ENCODE measurements at regions not wholly inside any gene's neighbourhood (a gene's known extent, or its start where the extent isn't known, plus 50 kb on each side); places are given as distances from the start of the nearest gene placed in this dataset.
"Not testable (repeated sequence)": the region's sequence is repeated elsewhere in the genome, so short reads cannot be mapped to it uniquely, and the experiment has no call there.

- no CpG with 5 or more reads among the region's 5 CpGs for WGBS (ENCODE audit: insufficient coverage, insufficient read length)
- not testable (repeated sequence) for H3K4me1 ChIP-seq (ENCODE audit: control insufficient read depth, insufficient read depth, low read length); H3K27me3 ChIP-seq (ENCODE audit: control insufficient read depth, insufficient read depth, low read length)
These were observed 273.6 kb upstream of the ZNF385D start for GRCh38 chr3:22024638-22025037.

GRCh38 chr3:22029480-22029879, 278.5 kb upstream of the ZNF385D start:
- Histone ChIP-seq H3K9me3 (ENCODE audit: control insufficient read depth, insufficient read depth, low read length) (no peaks in the 10 kb centered on the region), H3K4me1 (ENCODE audit: control insufficient read depth, insufficient read depth, low read length) (no peaks in the 10 kb centered on the region), H3K27ac (ENCODE audit: low read length) (no peak overlapping the region), H3K36me3 (ENCODE audit: control insufficient read depth, insufficient read depth, low read length) (no peaks in the 10 kb centered on the region), H3K4me3 (ENCODE audit: low read length) (no peak overlapping the region), H3K27me3 (ENCODE audit: control insufficient read depth, insufficient read depth, low read length) (no peaks in the 10 kb centered on the region)
- DNase-seq (ENCODE audit: low read depth, low spot score): no peak
- no CpG with 5 or more reads among the region's 4 CpGs for WGBS (ENCODE audit: insufficient coverage, insufficient read length)

More at GRCh38 chr3:22024638-22025037, 273.6 kb upstream of the ZNF385D start:
- H3K36me3 ChIP-seq (ENCODE audit: control insufficient read depth, insufficient read depth, low read length); H3K9me3 ChIP-seq (ENCODE audit: control insufficient read depth, insufficient read depth, low read length); DNase-seq (ENCODE audit: low read depth, low spot score); H3K27ac ChIP-seq (ENCODE audit: low read length); H3K4me3 ChIP-seq (ENCODE audit: low read length): not testable (repeated sequence)

GRCh38 chr3:22039161-22039560, 288.2 kb upstream of the ZNF385D start:
- Histone ChIP-seq H3K27me3 (ENCODE audit: control insufficient read depth, insufficient read depth, low read length) (no peaks in the 10 kb centered on the region), H3K36me3 (ENCODE audit: control insufficient read depth, insufficient read depth, low read length) (no peaks in the 10 kb centered on the region), H3K4me3 (ENCODE audit: low read length) (no peak overlapping the region), H3K9me3 (ENCODE audit: control insufficient read depth, insufficient read depth, low read length) (no peaks in the 10 kb centered on the region), H3K4me1 (ENCODE audit: control insufficient read depth, insufficient read depth, low read length) (no peaks in the 10 kb centered on the region), H3K27ac (ENCODE audit: low read length) (no peak overlapping the region)
- no peak for DNase-seq (ENCODE audit: low read depth, low spot score)

DNA sequence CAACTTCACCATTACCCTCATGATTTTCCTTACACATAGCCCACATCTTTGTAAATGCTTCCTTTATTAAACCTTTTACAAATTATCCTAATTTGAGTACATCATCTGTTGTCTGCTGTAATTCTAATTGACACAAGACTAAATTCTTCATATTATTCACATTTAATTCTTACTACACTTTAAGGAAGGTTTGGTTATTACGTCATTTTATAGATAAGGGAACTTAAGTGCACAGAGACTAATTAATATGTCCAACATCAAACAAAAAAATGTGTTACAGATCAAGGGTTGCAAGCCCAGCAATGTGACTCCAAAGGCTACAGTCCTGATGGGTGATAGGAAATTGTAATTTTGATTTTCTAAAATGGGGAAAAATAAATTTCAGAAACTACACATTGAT, 289.1 kb upstream of the ZNF385D start:
- no peaks in the 10 kb centered on the region for H3K36me3 ChIP-seq (ENCODE audit: control insufficient read depth, insufficient read depth, low read length)
- DNase-seq (ENCODE audit: low read depth, low spot score): no peak
- WGBS (ENCODE audit: insufficient coverage, insufficient read length): no CpG with 5 or more reads among the region's 1 CpG
- no peak overlapping the region for H3K27ac ChIP-seq (ENCODE audit: low read length)
- no peaks in the 10 kb centered on the region for H3K27me3 ChIP-seq (ENCODE audit: control insufficient read depth, insufficient read depth, low read length)
- no peaks in the 10 kb centered on the region for H3K9me3 ChIP-seq (ENCODE audit: control insufficient read depth, insufficient read depth, low read length)
- no peak overlapping the region for H3K4me3 ChIP-seq (ENCODE audit: low read length)
- no peaks in the 10 kb centered on the region for H3K4me1 ChIP-seq (ENCODE audit: control insufficient read depth, insufficient read depth, low read length)

DNA sequence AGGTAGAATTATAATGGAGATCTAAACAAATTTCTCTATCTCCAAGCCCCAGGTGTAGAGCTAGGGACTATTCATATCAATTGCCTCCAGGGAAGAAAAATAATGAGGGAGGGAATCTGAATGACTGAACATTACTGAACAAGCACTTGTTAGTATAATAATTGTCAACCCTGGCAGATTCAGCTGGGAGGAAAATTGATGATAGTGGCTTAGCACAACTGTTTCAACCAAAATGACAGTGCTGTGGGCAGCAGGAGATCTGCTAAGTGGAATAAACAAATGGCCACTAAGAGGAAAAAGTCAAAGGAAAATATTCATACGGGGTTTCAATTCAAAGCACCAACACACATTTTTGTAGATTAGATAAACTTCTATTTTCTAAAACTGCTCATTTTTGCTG, 294.9 kb upstream of the ZNF385D start:
- H3K27ac ChIP-seq (ENCODE audit: low read length): no peak overlapping the region
- WGBS (ENCODE audit: insufficient coverage, insufficient read length): no CpG with 5 or more reads among the region's 1 CpG
- H3K9me3 ChIP-seq (ENCODE audit: control insufficient read depth, insufficient read depth, low read length): no peaks in the 10 kb centered on the region
- DNase-seq (ENCODE audit: low read depth, low spot score): no peak
- H3K4me3 ChIP-seq (ENCODE audit: low read length): no peak overlapping the region
- H3K36me3 ChIP-seq (ENCODE audit: control insufficient read depth, insufficient read depth, low read length): no peaks in the 10 kb centered on the region
- H3K4me1 ChIP-seq (ENCODE audit: control insufficient read depth, insufficient read depth, low read length): no peaks in the 10 kb centered on the region
- H3K27me3 ChIP-seq (ENCODE audit: control insufficient read depth, insufficient read depth, low read length): no peaks in the 10 kb centered on the region

- no peak overlapping the region for H3K4me3 ChIP-seq (ENCODE audit: low read length)
- WGBS (ENCODE audit: insufficient coverage, insufficient read length): no CpG with 5 or more reads among the region's 3 CpGs
These were observed 312.5 kb upstream of the ZNF385D start for GRCh38 chr3:22063500-22063899.

GRCh38 chr3:22068619-22069018, 317.6 kb upstream of the ZNF385D start:
- H3K9me3 ChIP-seq (ENCODE audit: control insufficient read depth, insufficient read depth, low read length): no peaks in the 10 kb centered on the region
- no peaks in the 10 kb centered on the region for H3K4me1 ChIP-seq (ENCODE audit: control insufficient read depth, insufficient read depth, low read length)
- WGBS (ENCODE audit: insufficient coverage, insufficient read length): no CpG with 5 or more reads among the region's 2 CpGs

More at GRCh38 chr3:22063500-22063899, 312.5 kb upstream of the ZNF385D start:
- Histone ChIP-seq H3K27ac (ENCODE audit: low read length) (no peak overlapping the region), H3K36me3 (ENCODE audit: control insufficient read depth, insufficient read depth, low read length) (no peaks in the 10 kb centered on the region), H3K9me3 (ENCODE audit: control insufficient read depth, insufficient read depth, low read length) (no peaks in the 10 kb centered on the region; the same call in 1 of the 2 replicates), H3K4me1 (ENCODE audit: control insufficient read depth, insufficient read depth, low read length) (no peaks in the 10 kb centered on the region), H3K27me3 (ENCODE audit: control insufficient read depth, insufficient read depth, low read length) (no peaks in the 10 kb centered on the region)
- DNase-seq (ENCODE audit: low read depth, low spot score): no peak

DNA sequence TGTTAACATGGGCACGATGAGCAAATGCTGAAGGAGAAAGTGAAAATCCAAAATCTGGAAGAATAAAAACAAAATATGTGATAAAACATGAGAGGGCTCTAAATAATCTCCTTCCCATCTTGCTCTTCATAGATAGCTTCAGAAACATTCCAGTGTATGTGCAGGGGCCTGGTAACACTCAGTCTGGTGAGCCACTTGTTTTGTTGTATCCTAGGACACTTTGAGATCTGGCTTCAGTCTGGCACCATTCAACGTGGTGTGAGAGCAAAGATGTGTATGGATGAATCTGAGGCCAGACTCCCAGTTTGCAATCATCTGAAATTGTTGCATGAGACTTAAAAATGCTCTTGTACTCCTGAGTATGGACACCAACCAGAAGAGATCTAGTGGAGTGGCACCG, 337.2 kb upstream of the ZNF385D start:
- no peak for DNase-seq (ENCODE audit: low read depth, low spot score)
- WGBS (ENCODE audit: insufficient coverage, insufficient read length): no CpG with 5 or more reads among the region's 3 CpGs
- H3K27me3 ChIP-seq (ENCODE audit: control insufficient read depth, insufficient read depth, low read length): no peaks in the 10 kb centered on the region
- no peaks in the 10 kb centered on the region for H3K9me3 ChIP-seq (ENCODE audit: control insufficient read depth, insufficient read depth, low read length)
- no peaks in the 10 kb centered on the region for H3K36me3 ChIP-seq (ENCODE audit: control insufficient read depth, insufficient read depth, low read length)
- peaks cover 2% of the 10 kb centered on the region for H3K4me1 ChIP-seq (ENCODE audit: control insufficient read depth, insufficient read depth, low read length)
- no peak overlapping the region for H3K4me3 ChIP-seq (ENCODE audit: low read length)
- no peak overlapping the region for H3K27ac ChIP-seq (ENCODE audit: low read length)

More at GRCh38 chr3:22068619-22069018, 317.6 kb upstream of the ZNF385D start:
- H3K27ac ChIP-seq (ENCODE audit: low read length): no peak overlapping the region
- DNase-seq (ENCODE audit: low read depth, low spot score): no peak
- H3K36me3 ChIP-seq (ENCODE audit: control insufficient read depth, insufficient read depth, low read length): no peaks in the 10 kb centered on the region
- no peak overlapping the region for H3K4me3 ChIP-seq (ENCODE audit: low read length)
- no peaks in the 10 kb centered on the region for H3K27me3 ChIP-seq (ENCODE audit: control insufficient read depth, insufficient read depth, low read length)

- Histone ChIP-seq H3K36me3 (ENCODE audit: control insufficient read depth, insufficient read depth, low read length) (no peaks in the 10 kb centered on the region), H3K27me3 (ENCODE audit: control insufficient read depth, insufficient read depth, low read length) (no peaks in the 10 kb centered on the region), H3K4me3 (ENCODE audit: low read length) (no peak overlapping the region), H3K4me1 (ENCODE audit: control insufficient read depth, insufficient read depth, low read length) (peaks cover 2% of the 10 kb centered on the region), H3K27ac (ENCODE audit: low read length) (no peak overlapping the region), H3K9me3 (ENCODE audit: control insufficient read depth, insufficient read depth, low read length) (no peaks in the 10 kb centered on the region)
- DNase-seq (ENCODE audit: low read depth, low spot score): peak; percentile 22
- WGBS (ENCODE audit: insufficient coverage, insufficient read length): no CpG with 5 or more reads among the region's 4 CpGs
These were observed 338.3 kb upstream of the ZNF385D start for GRCh38 chr3:22089284-22089683.

- no peak overlapping the region for H3K27ac ChIP-seq (ENCODE audit: low read length)
- H3K4me3 ChIP-seq (ENCODE audit: low read length): no peak overlapping the region
- H3K27me3 ChIP-seq (ENCODE audit: control insufficient read depth, insufficient read depth, low read length): no peaks in the 10 kb centered on the region
- DNase-seq (ENCODE audit: low read depth, low spot score): no peak
- peaks cover 2% of the 10 kb centered on the region for H3K4me1 ChIP-seq (ENCODE audit: control insufficient read depth, insufficient read depth, low read length)
- no peaks in the 10 kb centered on the region for H3K9me3 ChIP-seq (ENCODE audit: control insufficient read depth, insufficient read depth, low read length)
- no peaks in the 10 kb centered on the region for H3K36me3 ChIP-seq (ENCODE audit: control insufficient read depth, insufficient read depth, low read length)
- no CpG with 5 or more reads among the region's 2 CpGs for WGBS (ENCODE audit: insufficient coverage, insufficient read length)
These were observed 340.3 kb upstream of the ZNF385D start for GRCh38 chr3:22091329-22091728.

- no peaks in the 10 kb centered on the region for H3K4me1 ChIP-seq (ENCODE audit: control insufficient read depth, insufficient read depth, low read length)
- no peaks in the 10 kb centered on the region for H3K27me3 ChIP-seq (ENCODE audit: control insufficient read depth, insufficient read depth, low read length)
- DNase-seq (ENCODE audit: low read depth, low spot score): no peak
- no peak overlapping the region for H3K27ac ChIP-seq (ENCODE audit: low read length)
- no peaks in the 10 kb centered on the region for H3K36me3 ChIP-seq (ENCODE audit: control insufficient read depth, insufficient read depth, low read length)
- no peaks in the 10 kb centered on the region; the same call in 1 of the 2 replicates for H3K9me3 ChIP-seq (ENCODE audit: control insufficient read depth, insufficient read depth, low read length)
- no peak overlapping the region for H3K4me3 ChIP-seq (ENCODE audit: low read length)
- WGBS (ENCODE audit: insufficient coverage, insufficient read length): no CpG with 5 or more reads among the region's 2 CpGs
These were observed 347.0 kb upstream of the ZNF385D start for GRCh38 chr3:22098021-22098420.
